LNCaP clone FGC (cell line): ENCODE measurements at regions not wholly inside any gene's neighbourhood (a gene's known extent, or its start where the extent isn't known, plus 50 kb on each side); places are given as distances from the start of the nearest gene placed in this dataset.
"Not testable (repeated sequence)": the region's sequence is repeated elsewhere in the genome, so short reads cannot be mapped to it uniquely, and the experiment has no call there.

ENCODE experiments used
- DNase-seq: peaks from one replicate; pipeline ENCODE4 v3.0.0-alpha.2; 2011; ENCODE audit warnings: low read depth
- H3K4me3 ChIP-seq: 2 replicates; pipeline ENCODE4 v1.5.1; 2011; ENCODE audit warnings: mild to moderate bottlenecking, low read depth, low read length, control low read depth
- CTCF ChIP-seq: IDR thresholded peaks from 2 replicates; pipeline ENCODE4 v1.5.1; 2012; ENCODE audit warnings: mild to moderate bottlenecking; ENCODE audit not compliant: control insufficient read depth, insufficient read depth; ENCODE audit errors: extremely low read depth

- no peak for TF ChIP-seq CTCF
- no peak overlapping the region for H3K4me3 ChIP-seq
- DNase-seq: no peak
These were observed 83.9 kb upstream of the KCNAB1 start for GRCh38 chr3:156036258-156037053.

- no peak overlapping the region for H3K4me3 ChIP-seq
- peak; percentile 42 for DNase-seq
- TF ChIP-seq CTCF: no peak
These were observed 83.0 kb upstream of the KCNAB1 start for GRCh38 chr3:156037356-156037755.

GRCh38 chr3:156038869-156039268 lies 81.5 kb upstream of the KCNAB1 start:
- no peak overlapping the region for H3K4me3 ChIP-seq
- TF ChIP-seq CTCF: no peak
- no peak for DNase-seq

DNA sequence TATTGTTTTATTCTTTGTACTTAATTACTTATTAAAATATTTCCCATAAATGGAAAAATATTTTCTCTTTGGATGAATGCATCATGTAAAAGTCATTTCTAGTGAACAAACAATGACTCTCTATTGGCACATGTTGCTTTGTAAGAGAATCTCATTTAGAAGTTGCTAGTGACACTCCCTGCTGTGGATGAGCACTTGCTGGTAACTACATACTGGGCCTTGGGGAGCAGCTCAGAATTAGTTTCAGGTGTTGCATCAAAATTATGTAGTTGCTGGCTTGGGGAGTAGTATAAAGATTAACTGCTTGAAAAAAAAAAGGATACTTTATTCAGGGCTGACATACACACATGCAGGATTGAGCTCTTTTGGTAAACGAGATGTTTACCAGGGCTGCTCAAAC lies 80.3 kb upstream of the KCNAB1 start:
- TF ChIP-seq CTCF: no peak
- H3K4me3 ChIP-seq: no peak overlapping the region
- DNase-seq: no peak

- not testable (repeated sequence) for DNase-seq, H3K4me3 ChIP-seq
These were observed 79.0 kb upstream of the KCNAB1 start for GRCh38 chr3:156041216-156041841.

DNA sequence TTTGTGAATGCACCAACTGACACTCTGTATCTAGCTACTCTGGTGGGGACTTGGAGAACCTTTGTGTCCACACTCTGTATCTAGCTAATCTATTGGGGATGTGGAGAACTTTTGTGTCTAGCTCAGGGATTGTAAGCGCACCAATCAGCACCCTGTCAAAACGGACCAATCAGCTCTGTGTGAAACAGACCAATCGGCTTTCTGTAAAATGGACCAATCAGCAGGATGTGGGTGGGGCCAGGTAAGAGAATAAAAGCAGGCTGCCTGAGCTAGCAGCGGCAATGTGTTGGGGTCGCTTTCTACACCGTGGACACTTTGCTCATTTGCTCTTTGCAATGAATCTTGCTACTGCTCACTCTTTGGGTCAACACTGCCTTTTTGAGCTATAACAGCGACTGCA lies 78.5 kb upstream of the KCNAB1 start:
- not testable (repeated sequence) for H3K4me3 ChIP-seq, DNase-seq

DNA sequence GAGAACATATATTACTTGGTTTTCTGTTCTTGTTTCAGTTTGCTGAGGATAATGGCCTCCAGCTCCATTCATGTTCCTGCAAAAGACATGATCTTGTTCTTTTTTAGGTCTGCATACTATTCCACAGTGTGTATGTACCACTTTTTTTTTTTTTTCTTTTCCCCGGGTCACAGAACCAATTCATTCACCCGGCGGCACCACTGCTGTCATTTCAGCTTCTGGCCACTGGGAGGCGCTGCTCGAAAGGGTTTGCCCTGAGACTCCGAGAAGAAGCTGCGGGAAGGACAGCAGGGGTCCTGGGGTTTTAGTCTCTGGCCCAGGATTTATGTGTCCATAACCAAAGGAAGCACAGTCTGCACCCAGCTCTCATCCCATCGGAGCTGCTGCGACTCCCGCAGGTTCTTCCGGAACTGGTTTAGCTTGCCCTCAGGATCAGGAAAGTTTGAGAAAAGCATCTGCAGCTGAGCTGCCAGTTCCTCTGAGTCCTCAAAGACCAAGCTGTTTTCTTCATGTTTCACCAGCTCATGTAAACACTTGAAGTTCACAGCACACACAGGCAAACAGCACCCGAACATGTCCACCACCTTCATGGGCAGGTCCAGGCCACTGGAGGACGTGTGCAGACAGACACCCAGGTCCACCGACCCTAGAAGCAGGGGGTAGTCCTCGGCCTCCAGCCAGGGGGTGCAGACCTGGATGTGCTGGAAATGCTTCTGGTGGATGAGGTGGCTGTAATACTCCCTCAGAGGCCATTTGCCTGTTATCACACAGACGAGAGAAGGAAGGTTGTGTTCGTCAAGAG lies 76.3 kb upstream of the KCNAB1 start:
- DNase-seq, H3K4me3 ChIP-seq: not testable (repeated sequence)
- TF ChIP-seq CTCF: peak; percentile 68
